ENCODE measurements at regions not wholly inside any gene's neighbourhood (a gene's known extent, or its start where the extent isn't known, plus 50 kb on each side); places are given as distances from the start of the nearest gene placed in this dataset.

DNA sequence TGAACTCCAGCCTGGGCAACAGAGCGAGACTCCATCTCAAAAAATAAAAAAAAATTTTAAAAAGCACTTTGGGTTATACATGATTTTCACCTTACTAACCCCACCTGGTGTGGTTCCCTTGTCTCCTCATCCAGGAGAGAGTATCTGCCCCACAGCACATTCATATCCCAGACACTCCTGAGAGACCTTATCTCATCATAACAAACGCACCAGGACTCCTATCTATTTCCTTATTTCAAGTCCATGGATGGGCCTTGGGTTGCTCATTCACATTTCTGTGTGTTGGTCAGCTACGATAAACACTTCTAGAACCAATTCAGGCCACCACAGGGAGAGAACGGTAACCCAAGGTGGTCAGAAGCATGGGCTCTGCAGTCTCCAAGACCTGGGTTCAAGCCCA lies 88.6 kb upstream of the SPATA12 start:
- Histone ChIP-seq H3K27ac (ENCODE audit: low read depth, low read length) (no peak overlapping the region), H3K23ac (ENCODE audit: low read length) (no peak overlapping the region), H3K27me3 (ENCODE audit: insufficient read depth, low read length, poor library complexity) (no peaks in the 10 kb centered on the region), H3K36me3 (ENCODE audit: control insufficient read depth, insufficient read depth, low read length) (no peaks in the 10 kb centered on the region), H2BK120ac (ENCODE audit: low read depth, low read length) (no peak overlapping the region), H3K9ac (ENCODE audit: low read length) (no peak overlapping the region), H2BK15ac (replicated peaks; ENCODE audit: low read depth) (no peak overlapping the region), H3K4ac (ENCODE audit: low read depth, low read length) (no peak overlapping the region), H3K18ac (ENCODE audit: low read length) (no peak overlapping the region), H4K5ac (ENCODE audit: low read length) (no peak overlapping the region), H3K79me1 (ENCODE audit: low read length) (no peaks in the 10 kb centered on the region), H3K79me2 (ENCODE audit: control insufficient read depth, insufficient read depth, low read length) (no peaks in the 10 kb centered on the region), H2AK5ac (ENCODE audit: low read length) (no peak overlapping the region), H2BK5ac (ENCODE audit: low read length) (no peak overlapping the region), H3K56ac (ENCODE audit: low read length) (no peak overlapping the region), H3K4me1 (ENCODE audit: control insufficient read depth, low read depth, low read length) (no peaks in the 10 kb centered on the region), H3K4me2 (ENCODE audit: low read length) (no peak overlapping the region), H4K8ac (ENCODE audit: low read depth, low read length) (no peak overlapping the region), H3K4me3 (ENCODE audit: low read length) (no peak overlapping the region)
- no peak for DNase-seq
- no CpG with 5 or more reads among the region's 4 CpGs for WGBS (ENCODE audit: extremely low coverage, insufficient coverage, low lambda C conversion rate)

- H3K27me3 ChIP-seq (ENCODE audit: insufficient read depth, low read length, poor library complexity) = no peaks in the 10 kb centered on the region
- H4K5ac ChIP-seq (ENCODE audit: low read length) = no peak overlapping the region
- DNase-seq = no peak
- no peaks in the 10 kb centered on the region for H3K79me2 ChIP-seq (ENCODE audit: control insufficient read depth, insufficient read depth, low read length)
- H2BK120ac ChIP-seq (ENCODE audit: low read depth, low read length) = no peak overlapping the region
- H3K23ac ChIP-seq (ENCODE audit: low read length) = no peak overlapping the region
- no peak overlapping the region for H3K27ac ChIP-seq (ENCODE audit: low read depth, low read length)
- no peaks in the 10 kb centered on the region for H3K79me1 ChIP-seq (ENCODE audit: low read length)
- no peaks in the 10 kb centered on the region for H3K36me3 ChIP-seq (ENCODE audit: control insufficient read depth, insufficient read depth, low read length)
- no peak overlapping the region for H2BK15ac ChIP-seq (replicated peaks; ENCODE audit: low read depth)
- no peak overlapping the region for H2AK5ac ChIP-seq (ENCODE audit: low read length)
- no peaks in the 10 kb centered on the region for H3K4me1 ChIP-seq (ENCODE audit: control insufficient read depth, low read depth, low read length)
- H3K18ac ChIP-seq (ENCODE audit: low read length) = no peak overlapping the region
- no peak overlapping the region for H2BK5ac ChIP-seq (ENCODE audit: low read length)
- H4K8ac ChIP-seq (ENCODE audit: low read depth, low read length) = no peak overlapping the region
- H3K56ac ChIP-seq (ENCODE audit: low read length) = no peak overlapping the region
- no peak overlapping the region for H3K9ac ChIP-seq (ENCODE audit: low read length)
- H3K4me2 ChIP-seq (ENCODE audit: low read length) = no peak overlapping the region
- H3K4me3 ChIP-seq (ENCODE audit: low read length) = no peak overlapping the region
- WGBS (ENCODE audit: extremely low coverage, insufficient coverage, low lambda C conversion rate) = no CpG with 5 or more reads among the region's 12 CpGs
- no peak overlapping the region for H3K4ac ChIP-seq (ENCODE audit: low read depth, low read length)
Observed at GRCh38 chr3:56971261-56971660, 89.2 kb upstream of the SPATA12 start.

DNA sequence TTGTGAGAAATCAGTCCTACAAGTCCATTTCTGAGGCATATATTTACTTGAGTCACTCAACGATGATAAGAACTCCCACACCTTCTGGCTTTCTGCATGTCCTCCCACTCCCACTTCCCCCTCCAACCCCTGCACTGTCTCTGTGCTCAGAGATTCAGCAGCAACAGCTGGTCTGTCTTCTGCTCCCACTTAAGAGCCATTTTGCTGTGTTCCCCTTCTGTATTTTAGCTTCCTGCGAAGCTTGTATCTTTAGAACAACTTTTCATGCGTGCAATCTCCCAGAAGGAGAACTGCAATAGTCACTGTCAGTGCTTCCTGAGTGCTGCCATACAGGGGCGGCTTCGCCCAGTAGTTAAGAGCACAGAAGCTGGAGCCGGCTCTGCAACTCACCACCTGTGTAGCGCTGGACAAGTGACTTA lies 90.0 kb upstream of the SPATA12 start:
- H3K79me2 ChIP-seq (ENCODE audit: control insufficient read depth, insufficient read depth, low read length) = no peaks in the 10 kb centered on the region
- H3K9ac ChIP-seq (ENCODE audit: low read length) = no peak overlapping the region
- no peaks in the 10 kb centered on the region for H3K79me1 ChIP-seq (ENCODE audit: low read length)
- no peak overlapping the region for H3K4ac ChIP-seq (ENCODE audit: low read depth, low read length)
- H3K27ac ChIP-seq (ENCODE audit: low read depth, low read length) = no peak overlapping the region
- no peak overlapping the region for H2BK15ac ChIP-seq (replicated peaks; ENCODE audit: low read depth)
- no peak overlapping the region for H2AK5ac ChIP-seq (ENCODE audit: low read length)
- no peak overlapping the region for H4K5ac ChIP-seq (ENCODE audit: low read length)
- no CpG with 5 or more reads among the region's 7 CpGs for whole genome bisulfite sequencing (ENCODE audit: extremely low coverage, insufficient coverage, low lambda C conversion rate)
- H2BK5ac ChIP-seq (ENCODE audit: low read length) = no peak overlapping the region
- no peak overlapping the region for H2BK120ac ChIP-seq (ENCODE audit: low read depth, low read length)
- H4K8ac ChIP-seq (ENCODE audit: low read depth, low read length) = no peak overlapping the region
- H3K4me2 ChIP-seq (ENCODE audit: low read length) = no peak overlapping the region
- no peaks in the 10 kb centered on the region for H3K36me3 ChIP-seq (ENCODE audit: control insufficient read depth, insufficient read depth, low read length)
- no peak for DNase-seq
- no peak overlapping the region for H3K18ac ChIP-seq (ENCODE audit: low read length)
- no peaks in the 10 kb centered on the region for H3K27me3 ChIP-seq (ENCODE audit: insufficient read depth, low read length, poor library complexity)
- no peak overlapping the region for H3K4me3 ChIP-seq (ENCODE audit: low read length)
- H3K56ac ChIP-seq (ENCODE audit: low read length) = no peak overlapping the region
- no peak overlapping the region for H3K23ac ChIP-seq (ENCODE audit: low read length)
- no peaks in the 10 kb centered on the region for H3K4me1 ChIP-seq (ENCODE audit: control insufficient read depth, low read depth, low read length)

DNA sequence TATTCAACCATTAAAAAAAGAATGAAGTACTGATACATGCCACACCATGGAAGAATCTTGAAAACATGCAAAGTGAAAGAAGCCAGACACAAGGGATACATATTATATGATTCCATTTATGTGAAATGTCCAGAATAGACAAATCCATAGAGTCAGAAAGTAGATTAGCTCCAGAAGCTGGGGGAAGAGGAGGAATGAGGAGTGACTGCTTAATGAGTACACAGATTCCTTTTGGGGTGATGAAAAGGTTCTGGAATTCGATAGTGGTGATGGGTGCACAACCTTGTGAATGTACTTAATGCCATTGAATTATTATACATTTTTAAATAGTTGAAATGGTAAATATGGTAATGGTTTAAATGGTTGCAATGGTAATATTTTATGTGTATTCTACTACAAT lies 90.6 kb upstream of the SPATA12 start:
- H3K27me3 ChIP-seq (ENCODE audit: insufficient read depth, low read length, poor library complexity) = no peaks in the 10 kb centered on the region
- H3K18ac ChIP-seq (ENCODE audit: low read length) = no peak overlapping the region
- WGBS (ENCODE audit: extremely low coverage, insufficient coverage, low lambda C conversion rate) = no CpG with 5 or more reads among the region's 1 CpG
- no peaks in the 10 kb centered on the region for H3K79me1 ChIP-seq (ENCODE audit: low read length)
- H3K56ac ChIP-seq (ENCODE audit: low read length) = no peak overlapping the region
- no peak overlapping the region for H2AK5ac ChIP-seq (ENCODE audit: low read length)
- no peak overlapping the region for H3K4me2 ChIP-seq (ENCODE audit: low read length)
- no peak for DNase-seq
- H3K23ac ChIP-seq (ENCODE audit: low read length) = no peak overlapping the region
- H3K4me1 ChIP-seq (ENCODE audit: control insufficient read depth, low read depth, low read length) = no peaks in the 10 kb centered on the region
- no peak overlapping the region for H3K4ac ChIP-seq (ENCODE audit: low read depth, low read length)
- H2BK120ac ChIP-seq (ENCODE audit: low read depth, low read length) = no peak overlapping the region
- H3K4me3 ChIP-seq (ENCODE audit: low read length) = no peak overlapping the region
- H3K36me3 ChIP-seq (ENCODE audit: control insufficient read depth, insufficient read depth, low read length) = no peaks in the 10 kb centered on the region
- no peak overlapping the region for H3K9ac ChIP-seq (ENCODE audit: low read length)
- no peak overlapping the region for H4K8ac ChIP-seq (ENCODE audit: low read depth, low read length)
- H2BK5ac ChIP-seq (ENCODE audit: low read length) = no peak overlapping the region
- H2BK15ac ChIP-seq (replicated peaks; ENCODE audit: low read depth) = no peak overlapping the region
- H3K27ac ChIP-seq (ENCODE audit: low read depth, low read length) = no peak overlapping the region
- no peak overlapping the region for H4K5ac ChIP-seq (ENCODE audit: low read length)
- no peaks in the 10 kb centered on the region for H3K79me2 ChIP-seq (ENCODE audit: control insufficient read depth, insufficient read depth, low read length)

GRCh38 chr3:56966509-56966908 lies 94.0 kb upstream of the SPATA12 start:
- H3K4me1 ChIP-seq (ENCODE audit: control insufficient read depth, low read depth, low read length) = no peaks in the 10 kb centered on the region
- no peak overlapping the region for H3K18ac ChIP-seq (ENCODE audit: low read length)
- H3K79me2 ChIP-seq (ENCODE audit: control insufficient read depth, insufficient read depth, low read length) = no peaks in the 10 kb centered on the region
- no peaks in the 10 kb centered on the region for H3K79me1 ChIP-seq (ENCODE audit: low read length)
- H3K23ac ChIP-seq (ENCODE audit: low read length) = no peak overlapping the region
- no peak overlapping the region for H3K4me3 ChIP-seq (ENCODE audit: low read length)
- no peak overlapping the region for H3K27ac ChIP-seq (ENCODE audit: low read depth, low read length)
- no peak overlapping the region for H3K4me2 ChIP-seq (ENCODE audit: low read length)
- H3K56ac ChIP-seq (ENCODE audit: low read length) = no peak overlapping the region
- no peaks in the 10 kb centered on the region for H3K36me3 ChIP-seq (ENCODE audit: control insufficient read depth, insufficient read depth, low read length)
- H4K5ac ChIP-seq (ENCODE audit: low read length) = no peak overlapping the region
- H2BK15ac ChIP-seq (replicated peaks; ENCODE audit: low read depth) = no peak overlapping the region
- H2BK5ac ChIP-seq (ENCODE audit: low read length) = no peak overlapping the region
- H4K8ac ChIP-seq (ENCODE audit: low read depth, low read length) = no peak overlapping the region
- no peak overlapping the region for H2BK120ac ChIP-seq (ENCODE audit: low read depth, low read length)
- H2AK5ac ChIP-seq (ENCODE audit: low read length) = no peak overlapping the region
- no peak overlapping the region for H3K9ac ChIP-seq (ENCODE audit: low read length)
- no peak for DNase-seq
- no peak overlapping the region for H3K4ac ChIP-seq (ENCODE audit: low read depth, low read length)
- H3K27me3 ChIP-seq (ENCODE audit: insufficient read depth, low read length, poor library complexity) = no peaks in the 10 kb centered on the region

- Histone ChIP-seq H3K4me1 (ENCODE audit: control insufficient read depth, low read depth, low read length) (no peaks in the 10 kb centered on the region), H3K4me3 (ENCODE audit: low read length) (no peak overlapping the region), H3K56ac (ENCODE audit: low read length) (no peak overlapping the region), H4K8ac (ENCODE audit: low read depth, low read length) (no peak overlapping the region), H3K79me2 (ENCODE audit: control insufficient read depth, insufficient read depth, low read length) (no peaks in the 10 kb centered on the region), H3K9ac (ENCODE audit: low read length) (no peak overlapping the region), H3K27ac (ENCODE audit: low read depth, low read length) (no peak overlapping the region), H2BK5ac (ENCODE audit: low read length) (no peak overlapping the region), H3K18ac (ENCODE audit: low read length) (no peak overlapping the region), H3K23ac (ENCODE audit: low read length) (no peak overlapping the region), H3K4ac (ENCODE audit: low read depth, low read length) (no peak overlapping the region), H3K4me2 (ENCODE audit: low read length) (no peak overlapping the region), H2BK15ac (replicated peaks; ENCODE audit: low read depth) (no peak overlapping the region), H3K27me3 (ENCODE audit: insufficient read depth, low read length, poor library complexity) (no peaks in the 10 kb centered on the region), H3K79me1 (ENCODE audit: low read length) (no peaks in the 10 kb centered on the region), H3K36me3 (ENCODE audit: control insufficient read depth, insufficient read depth, low read length) (no peaks in the 10 kb centered on the region), H2BK120ac (ENCODE audit: low read depth, low read length) (no peak overlapping the region), H2AK5ac (ENCODE audit: low read length) (no peak overlapping the region), H4K5ac (ENCODE audit: low read length) (no peak overlapping the region)
- no peak for DNase-seq
- WGBS (ENCODE audit: extremely low coverage, insufficient coverage, low lambda C conversion rate) = no CpG with 5 or more reads among the region's 1 CpG
Observed at GRCh38 chr3:56966104-56966503, 94.4 kb upstream of the SPATA12 start.
